C1 segment of cervical spinal cord (tissue), 14 donors: ENCODE measurements at regions not wholly inside any gene's neighbourhood (a gene's known extent, or its start where the extent isn't known, plus 50 kb on each side); places are given as distances from the start of the nearest gene placed in this dataset.

Experiments used
- DNase-seq, 14 donors: peaks; one replicate each; lab custom pipeline; 2025; lab: John Stamatoyannopoulos, UW

GRCh38 chr7:47663851-47664250 is 81.9 kb upstream of the TNS3 start:
- no peak for DNase-seq

- no peak for DNase-seq
Observed at GRCh38 chr7:47663213-47663612, 81.3 kb upstream of the TNS3 start.

DNA sequence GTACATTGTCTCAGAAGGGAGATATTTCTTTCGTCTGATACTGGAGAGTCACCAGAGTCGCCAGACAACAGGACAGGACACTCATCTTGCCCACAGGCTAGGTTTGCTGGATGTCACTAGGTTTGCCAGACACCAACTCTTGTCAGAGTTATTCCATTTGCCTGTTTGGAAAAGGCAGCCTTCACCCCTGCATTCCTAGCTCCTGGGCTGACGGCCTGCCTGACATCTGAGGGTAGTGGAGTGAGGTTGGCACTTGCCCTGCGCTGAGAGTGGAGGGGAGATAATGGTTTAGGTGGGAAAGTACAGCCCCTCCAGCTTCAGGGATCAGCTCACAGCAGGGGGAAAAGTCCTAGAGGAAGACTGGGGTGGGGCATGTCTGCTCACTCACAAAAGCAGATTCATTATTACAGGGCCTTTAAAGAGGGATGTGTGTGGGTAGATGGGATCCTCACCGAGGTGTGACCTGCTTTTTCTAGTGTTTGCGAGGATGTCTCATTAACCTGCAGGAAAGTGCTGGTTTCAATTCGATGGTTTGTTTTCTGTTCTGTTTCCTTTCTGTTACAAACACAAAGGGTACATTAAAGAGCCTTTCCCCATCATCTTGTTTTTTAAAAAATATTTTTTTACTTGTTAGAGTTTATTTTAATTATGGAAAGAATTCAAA is 79.3 kb upstream of the TNS3 start:
- DNase-seq = no peak

DNA sequence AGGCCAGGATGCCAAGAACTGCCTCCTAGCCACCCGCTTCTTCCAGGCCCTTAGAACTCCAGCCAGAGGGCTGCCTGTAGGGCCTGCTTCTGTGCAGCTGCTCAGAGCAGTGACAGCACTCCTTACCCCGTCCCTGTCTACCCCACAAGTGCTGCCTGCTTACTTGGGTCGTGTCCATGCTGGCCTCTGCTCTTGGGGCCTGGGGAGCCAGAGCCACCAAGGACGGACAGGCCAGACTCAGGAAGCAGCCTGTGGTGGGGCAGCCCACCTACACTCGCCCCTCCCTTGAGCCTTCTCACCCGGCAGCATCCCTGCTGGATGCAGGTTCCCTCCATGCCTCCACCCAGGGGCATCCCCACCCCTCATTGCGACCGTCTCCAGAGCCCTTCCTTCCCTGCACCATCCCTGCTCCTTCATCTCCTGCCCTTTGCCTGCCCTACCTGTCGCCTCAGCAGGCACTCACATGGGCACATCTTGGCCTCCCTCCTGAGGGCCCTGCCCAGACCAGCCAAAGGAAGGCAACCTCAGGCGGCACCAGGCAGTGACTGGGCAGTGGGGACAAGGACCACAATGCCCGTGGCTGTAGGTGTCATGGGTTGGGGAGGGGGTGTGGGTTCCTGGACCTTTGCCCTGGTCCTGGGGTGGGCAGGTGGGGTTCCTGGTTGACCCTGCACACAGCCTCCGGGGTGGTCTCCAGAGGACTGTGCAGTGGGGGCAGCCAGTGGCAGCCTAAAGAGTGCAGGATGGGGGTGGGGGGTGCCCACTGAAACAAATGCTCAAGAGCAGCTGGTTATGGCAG is 78.0 kb upstream of the TNS3 start:
- DNase-seq = no peak

GRCh38 chr7:47658886-47659635 is 77.2 kb upstream of the TNS3 start:
- DNase-seq = no peak

DNA sequence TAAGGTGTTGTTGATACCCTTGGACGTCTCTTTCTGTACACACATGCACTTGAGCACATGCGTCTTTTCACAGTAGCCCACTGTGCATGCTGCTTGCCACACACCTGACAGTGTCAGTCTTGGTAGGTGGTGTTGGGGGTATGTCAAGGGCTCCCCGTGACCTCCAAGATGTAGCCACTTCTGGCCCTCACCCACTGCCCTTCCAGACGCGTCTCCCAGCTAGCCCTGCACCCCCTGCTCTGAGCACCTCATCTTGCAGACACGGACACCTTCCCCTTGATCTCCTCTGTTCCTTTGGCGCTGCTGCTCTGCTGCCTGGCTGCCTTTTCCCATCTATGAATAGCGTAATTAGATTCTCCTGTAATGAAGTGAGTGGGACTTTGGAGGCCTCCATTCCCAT is 75.2 kb upstream of the TNS3 start:
- DNase-seq = no peak

GRCh38 chr7:47654672-47655298 is 72.9 kb upstream of the TNS3 start:
- DNase-seq = no peak

DNA sequence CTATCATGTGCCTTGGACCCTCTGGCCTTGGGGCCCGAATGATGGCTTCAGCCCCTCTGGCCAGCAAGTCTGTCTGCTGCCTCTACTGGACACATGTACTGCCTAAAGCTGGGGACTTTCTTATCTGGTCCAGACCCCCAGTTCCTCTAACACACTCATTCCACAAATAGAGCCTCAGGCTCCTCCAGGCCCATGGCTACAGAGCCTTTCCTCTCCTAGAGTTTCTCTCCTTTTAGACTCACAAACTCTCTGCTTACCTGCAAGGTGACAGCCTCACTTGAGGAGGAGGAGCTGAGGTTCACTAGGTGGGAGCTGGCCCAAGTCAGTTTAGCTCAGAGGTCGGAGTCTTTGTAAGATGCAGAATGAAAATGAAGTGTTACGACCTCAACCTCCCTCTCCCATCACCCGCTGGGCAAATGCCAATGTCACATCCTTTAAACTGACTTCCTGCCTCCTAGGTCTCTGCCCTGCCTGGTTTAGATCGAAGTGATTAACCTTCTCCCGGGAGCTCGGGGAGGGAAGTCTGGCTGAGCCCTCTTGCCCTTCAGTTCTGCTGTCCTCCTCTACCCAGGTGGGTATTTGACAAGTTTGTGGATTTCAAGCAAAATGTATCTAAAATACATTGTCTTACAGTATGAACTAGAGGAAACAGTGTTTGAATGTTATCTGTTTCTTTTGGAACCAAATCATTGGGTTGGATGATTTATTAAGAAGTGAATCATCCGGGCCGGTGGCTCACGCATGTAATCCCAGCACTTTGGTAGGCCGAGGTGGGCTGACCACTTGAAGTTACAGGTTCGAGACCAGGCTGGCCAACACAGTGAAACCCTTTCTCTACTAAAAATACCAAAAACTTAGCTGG is 71.9 kb upstream of the TNS3 start:
- no peak for DNase-seq

- no peak for DNase-seq
Observed at GRCh38 chr7:47652591-47652990, 70.7 kb upstream of the TNS3 start.

DNA sequence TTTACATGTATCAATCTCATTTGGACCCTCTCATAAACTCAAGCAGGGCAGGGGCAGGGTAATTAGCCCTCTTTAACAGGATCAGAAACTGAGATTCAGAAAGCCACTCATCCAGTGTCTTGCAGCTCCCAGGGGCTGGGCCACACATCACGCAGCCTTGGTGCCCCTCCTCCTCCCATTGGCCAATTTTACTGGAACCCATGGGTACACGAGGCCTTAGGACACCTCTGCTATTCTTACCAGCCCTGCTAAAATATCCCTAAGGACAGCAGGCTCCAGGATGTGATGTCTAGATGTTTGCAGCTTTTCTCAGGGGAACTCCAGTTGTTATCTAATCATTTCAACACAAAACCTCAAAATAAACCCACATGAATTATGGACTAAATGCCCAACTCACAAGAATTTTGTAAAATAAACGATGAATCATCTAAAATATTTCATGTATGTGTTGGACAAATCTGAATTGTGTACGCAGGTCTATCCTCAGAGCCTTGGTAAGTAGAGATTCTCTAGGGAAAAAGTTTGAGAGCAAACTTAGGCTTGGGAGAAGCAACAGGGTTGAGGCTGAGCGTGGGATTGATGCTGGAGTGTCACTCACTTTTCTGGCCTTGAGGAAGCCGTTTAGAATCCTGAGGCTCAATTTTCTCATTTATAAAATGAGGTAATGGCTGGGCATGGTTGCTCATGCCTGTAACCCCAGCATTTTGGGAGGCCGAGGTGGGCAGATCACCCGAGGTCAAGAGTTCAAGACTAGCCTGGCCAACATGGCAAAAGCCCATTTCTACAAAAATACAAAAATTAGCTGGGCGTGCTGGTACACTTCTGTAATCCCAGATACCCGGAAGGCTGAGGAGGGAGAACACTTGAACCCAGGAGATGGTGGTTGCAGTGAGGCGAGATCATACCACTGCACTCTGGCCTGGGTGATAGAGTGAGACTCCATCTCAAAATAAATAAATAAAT is 69.7 kb upstream of the TNS3 start:
- no peak for DNase-seq

- no peak for DNase-seq
Observed at GRCh38 chr7:47649919-47650318, 68.0 kb upstream of the TNS3 start.

DNA sequence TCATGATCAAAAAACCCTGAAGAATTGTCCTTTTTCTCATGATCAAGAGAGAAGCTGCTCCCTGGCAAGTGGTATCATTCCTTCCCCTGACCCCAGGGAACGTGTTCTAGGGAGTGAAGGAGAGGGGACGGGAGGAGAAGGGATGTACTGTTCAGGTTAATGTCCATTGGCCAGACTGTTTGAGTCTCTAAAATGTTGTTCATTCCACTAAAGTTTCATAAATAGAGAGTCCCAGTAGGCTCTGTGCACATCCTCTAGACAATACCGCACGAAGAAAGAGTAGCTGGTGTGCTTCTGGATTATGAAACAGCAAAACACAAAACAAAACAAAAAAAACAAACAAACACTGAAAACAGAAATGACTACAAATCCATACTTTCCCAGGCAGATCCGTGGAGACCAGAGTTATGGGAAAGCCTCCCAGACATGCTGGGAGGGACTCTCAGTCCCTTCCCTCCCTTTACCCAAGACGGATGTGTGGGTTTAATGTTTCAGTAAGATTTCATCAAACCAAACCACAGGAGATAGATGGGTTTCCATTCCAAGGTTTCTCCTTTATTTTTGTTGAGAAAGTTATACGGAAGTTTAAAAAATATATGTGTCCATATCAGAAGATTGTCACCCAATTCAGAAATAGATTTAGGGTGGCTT is 66.5 kb upstream of the TNS3 start:
- DNase-seq = no peak

- no peak for DNase-seq
Observed at GRCh38 chr7:47647918-47648250, 66.0 kb upstream of the TNS3 start.

DNA sequence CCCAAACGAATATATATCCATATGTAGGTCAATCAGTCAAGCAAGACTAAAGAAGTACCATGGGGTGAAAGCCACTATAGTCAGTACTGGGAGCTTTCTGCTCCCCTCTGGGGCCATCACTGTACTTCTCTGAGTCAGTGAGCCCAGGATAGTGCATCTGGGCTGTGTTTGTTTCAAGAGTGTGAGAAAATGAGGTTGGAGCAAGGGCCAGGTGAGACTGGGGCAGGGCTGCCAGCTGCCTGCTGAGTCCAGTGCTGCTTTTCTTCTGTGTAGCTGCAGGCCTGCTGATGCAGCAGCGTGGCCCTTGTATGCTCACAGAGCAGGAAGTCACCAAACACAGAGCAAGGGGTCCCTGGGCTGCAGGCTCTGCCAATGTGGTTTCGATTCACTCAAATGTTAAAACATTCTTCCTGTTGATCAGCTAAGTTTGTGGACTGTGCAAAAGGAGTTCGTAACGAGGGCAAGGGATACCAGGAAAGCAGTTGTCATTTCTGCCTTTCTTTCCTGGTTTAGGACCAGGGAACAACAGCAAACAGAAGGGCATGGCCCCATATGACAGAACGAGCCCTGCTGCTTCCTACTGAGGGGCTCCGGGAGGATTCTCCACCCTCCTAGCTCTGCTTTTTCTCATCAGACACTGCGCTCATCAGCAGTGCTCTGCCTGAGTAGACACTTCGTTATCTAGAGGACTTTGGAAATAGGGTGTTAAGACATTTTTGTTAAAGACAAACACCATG is 65.4 kb upstream of the TNS3 start:
- DNase-seq = peak in 4 of 14 donors; percentile 10 to 41 (median 22)

DNA sequence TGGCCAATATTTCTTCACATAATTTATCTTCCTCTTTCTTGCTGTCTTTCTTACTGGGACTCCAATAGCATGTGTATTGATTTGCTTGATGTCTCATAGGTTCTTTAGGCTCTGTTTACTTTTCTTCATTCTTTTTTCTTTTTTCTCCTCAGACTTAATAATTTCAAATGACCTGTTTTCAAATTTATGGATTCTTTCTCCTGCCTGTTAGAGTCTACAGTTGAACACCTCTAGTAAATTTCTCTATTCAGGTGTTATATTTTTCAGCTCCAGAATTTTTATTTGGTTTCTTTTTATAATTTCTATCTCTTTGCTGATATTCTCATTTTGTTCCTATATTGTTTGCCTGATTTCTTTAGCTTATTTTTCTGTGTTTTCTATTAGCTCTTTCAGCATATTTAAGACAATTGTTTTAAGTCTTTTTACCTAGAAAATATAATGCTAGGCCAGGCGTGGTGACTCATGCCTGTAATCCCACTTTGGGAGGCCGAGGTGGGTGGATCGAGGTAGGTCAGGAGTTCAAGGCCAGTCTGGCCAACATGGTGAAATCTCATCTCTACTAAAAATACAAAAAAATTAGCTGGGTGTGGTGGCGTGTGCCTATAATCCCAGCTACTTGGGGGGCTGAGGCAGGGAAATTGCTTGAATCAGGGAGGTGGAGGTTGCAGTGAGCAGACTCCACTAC is 61.9 kb upstream of the TNS3 start:
- no peak for DNase-seq

DNA sequence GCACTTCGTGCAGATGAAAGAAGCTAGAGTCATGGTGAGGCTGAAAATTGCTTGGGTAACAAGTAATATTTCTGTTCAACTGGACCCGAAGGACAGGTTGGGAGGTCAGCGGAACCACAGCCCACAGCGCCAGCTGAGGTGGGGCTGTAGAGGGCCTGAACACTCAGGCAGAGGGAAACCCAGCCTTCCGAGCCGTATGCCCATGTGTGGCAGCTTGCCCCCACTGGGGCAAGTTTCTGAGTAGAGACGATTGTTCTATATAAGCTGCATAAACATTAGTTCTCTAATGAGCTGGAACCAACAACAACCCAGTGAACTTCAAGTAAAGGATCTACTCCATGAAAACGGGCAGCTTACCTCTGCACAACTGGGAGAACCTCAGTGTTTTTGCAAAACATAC is 58.4 kb upstream of the TNS3 start:
- DNase-seq = no peak

GRCh38 chr7:47639495-47640110 is 57.7 kb upstream of the TNS3 start:
- DNase-seq = no peak
